SU-DHL-6 (cell line): ENCODE measurements at regions not wholly inside any gene's neighbourhood (a gene's known extent, or its start where the extent isn't known, plus 50 kb on each side); places are given as distances from the start of the nearest gene placed in this dataset.

Experiments
- EZH2phosphoT487 ChIP-seq: fragments of 200-600 bp; sonication (generic), shearing (Covaris generic); conservative IDR thresholded peaks from 2 replicates; pipeline ENCODE4 v1.6.1; 2018; ENCODE audit warnings: mild to moderate bottlenecking, antibody characterized with exemption, low read length, moderate library complexity, mixed read lengths
- TF ChIP-seq, protein P1 (sequence below): fragments of 200-600 bp; sonication (generic); IDR thresholded peaks from one replicate; pipeline ENCODE4 v1.5.1; 2017; ENCODE audit warnings: antibody characterized with exemption, mild to moderate bottlenecking, low read length, moderate library complexity; ENCODE audit not compliant: insufficient read depth, poor library complexity, severe bottlenecking

DNA sequence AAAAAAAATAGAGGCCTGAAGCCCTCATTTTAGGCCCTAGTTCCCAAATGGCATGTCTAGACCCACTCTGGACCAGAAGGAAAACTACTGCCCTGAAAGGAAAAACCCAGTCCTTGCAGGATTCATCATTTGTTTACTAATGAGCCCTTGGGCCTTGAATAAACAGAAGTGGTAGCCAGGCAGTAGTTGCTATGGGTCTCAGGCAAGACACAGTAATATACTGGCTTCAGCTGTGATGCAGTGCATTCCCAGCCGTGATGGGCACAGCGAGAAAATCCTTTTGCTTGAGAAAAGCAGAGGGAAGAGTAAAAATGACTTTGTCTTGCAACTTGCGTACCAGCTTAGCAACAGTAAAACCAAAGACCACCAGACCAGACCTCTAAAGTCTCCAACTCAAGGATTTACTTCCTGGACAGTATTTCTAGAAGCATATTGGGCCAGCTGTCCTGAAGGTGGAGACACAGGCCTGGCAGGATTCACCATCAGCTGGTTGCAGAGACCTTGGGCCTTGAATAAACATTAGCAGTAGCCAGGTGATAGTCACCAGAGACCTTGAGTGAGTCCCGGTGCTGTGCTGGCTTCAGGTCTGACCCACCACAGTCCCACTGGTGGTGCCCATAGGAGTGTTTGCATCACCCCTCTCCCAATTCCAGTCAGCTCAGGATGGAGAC, 208.3 kb upstream of the SLITRK3 start:
- no peak for TF ChIP-seq EZH2phosphoT487
- TF ChIP-seq, protein P1, sequence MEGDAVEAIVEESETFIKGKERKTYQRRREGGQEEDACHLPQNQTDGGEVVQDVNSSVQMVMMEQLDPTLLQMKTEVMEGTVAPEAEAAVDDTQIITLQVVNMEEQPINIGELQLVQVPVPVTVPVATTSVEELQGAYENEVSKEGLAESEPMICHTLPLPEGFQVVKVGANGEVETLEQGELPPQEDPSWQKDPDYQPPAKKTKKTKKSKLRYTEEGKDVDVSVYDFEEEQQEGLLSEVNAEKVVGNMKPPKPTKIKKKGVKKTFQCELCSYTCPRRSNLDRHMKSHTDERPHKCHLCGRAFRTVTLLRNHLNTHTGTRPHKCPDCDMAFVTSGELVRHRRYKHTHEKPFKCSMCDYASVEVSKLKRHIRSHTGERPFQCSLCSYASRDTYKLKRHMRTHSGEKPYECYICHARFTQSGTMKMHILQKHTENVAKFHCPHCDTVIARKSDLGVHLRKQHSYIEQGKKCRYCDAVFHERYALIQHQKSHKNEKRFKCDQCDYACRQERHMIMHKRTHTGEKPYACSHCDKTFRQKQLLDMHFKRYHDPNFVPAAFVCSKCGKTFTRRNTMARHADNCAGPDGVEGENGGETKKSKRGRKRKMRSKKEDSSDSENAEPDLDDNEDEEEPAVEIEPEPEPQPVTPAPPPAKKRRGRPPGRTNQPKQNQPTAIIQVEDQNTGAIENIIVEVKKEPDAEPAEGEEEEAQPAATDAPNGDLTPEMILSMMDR, result no peak
